ENCODE measurements at regions not wholly inside any gene's neighbourhood (a gene's known extent, or its start where the extent isn't known, plus 50 kb on each side); places are given as distances from the start of the nearest gene placed in this dataset.

GRCh38 chr2:129361688-129362087 lies 617.8 kb upstream of the RAB6C start:
- no peak overlapping the region for H3K4me2 ChIP-seq
- no peaks in the 10 kb centered on the region for H3K9me3 ChIP-seq (ENCODE audit: low read depth)
- no peak overlapping the region for H3K27ac ChIP-seq
- no peak for TF ChIP-seq EZH2 (IDR thresholded peaks at IDR 0.05; ENCODE audit: borderline replicate concordance)
- no peak for TF ChIP-seq EZH2phosphoT487 (IDR thresholded peaks at IDR 0.05; ENCODE audit: low read depth, severe bottlenecking, unreplicated experiment)
- TF ChIP-seq CTCF (IDR thresholded peaks at IDR 0.05; ENCODE audit: poor library complexity): no peak
- no peaks in the 10 kb centered on the region for H4K20me1 ChIP-seq (ENCODE audit: insufficient read depth, poor library complexity, severe bottlenecking)
- H3K79me2 ChIP-seq: no peaks in the 10 kb centered on the region
- no peaks in the 10 kb centered on the region for H3K27me3 ChIP-seq
- WGBS (ENCODE audit: low lambda C conversion rate, missing lambda C conversion rate): 84% methylated on average over 3 of the region's 3 CpGs
- H3K9me2 ChIP-seq (replicated peaks; ENCODE audit: insufficient read depth): no peaks in the 10 kb centered on the region
- no peak overlapping the region for H3K4me3 ChIP-seq
- no peak for DNase-seq (ENCODE audit: low spot score)
- no peaks in the 10 kb centered on the region for H3K4me1 ChIP-seq (ENCODE audit: insufficient read depth)
- H2AFZ ChIP-seq: no peak overlapping the region
- H3K36me3 ChIP-seq (replicated peaks; ENCODE audit: insufficient read depth, low read depth): no peaks in the 10 kb centered on the region

- Histone ChIP-seq H3K4me3 (no peak overlapping the region), H3K27ac (no peak overlapping the region), H3K36me3 (replicated peaks; ENCODE audit: insufficient read depth, low read depth) (no peaks in the 10 kb centered on the region), H3K27me3 (no peaks in the 10 kb centered on the region), H2AFZ (no peak overlapping the region), H3K79me2 (no peaks in the 10 kb centered on the region), H3K4me2 (no peak overlapping the region), H3K4me1 (ENCODE audit: insufficient read depth) (no peaks in the 10 kb centered on the region), H4K20me1 (ENCODE audit: insufficient read depth, poor library complexity, severe bottlenecking) (no peaks in the 10 kb centered on the region), H3K9me2 (replicated peaks; ENCODE audit: insufficient read depth) (no peaks in the 10 kb centered on the region), H3K9me3 (ENCODE audit: low read depth) (no peaks in the 10 kb centered on the region)
- no peak for DNase-seq (ENCODE audit: low spot score)
- WGBS (ENCODE audit: low lambda C conversion rate, missing lambda C conversion rate): 73% methylated on average over 7 of the region's 7 CpGs
- no peak for TF ChIP-seq CTCF (IDR thresholded peaks at IDR 0.05; ENCODE audit: poor library complexity)
- no peak for TF ChIP-seq EZH2 (IDR thresholded peaks at IDR 0.05; ENCODE audit: borderline replicate concordance)
- no peak for TF ChIP-seq EZH2phosphoT487 (IDR thresholded peaks at IDR 0.05; ENCODE audit: low read depth, severe bottlenecking, unreplicated experiment)
Measured at GRCh38 chr2:129366263-129366662, 613.2 kb upstream of the RAB6C start.

- Histone ChIP-seq H3K79me2 (no peaks in the 10 kb centered on the region), H3K27ac (no peak overlapping the region), H3K4me3 (no peak overlapping the region), H3K9me2 (replicated peaks; ENCODE audit: insufficient read depth) (no peaks in the 10 kb centered on the region), H3K4me1 (ENCODE audit: insufficient read depth) (peaks cover 3% of the 10 kb centered on the region), H3K4me2 (no peak overlapping the region), H4K20me1 (ENCODE audit: insufficient read depth, poor library complexity, severe bottlenecking) (no peaks in the 10 kb centered on the region), H3K27me3 (no peaks in the 10 kb centered on the region), H3K9me3 (ENCODE audit: low read depth) (no peaks in the 10 kb centered on the region), H3K36me3 (replicated peaks; ENCODE audit: insufficient read depth, low read depth) (no peaks in the 10 kb centered on the region), H2AFZ (no peak overlapping the region)
- 92% methylated on average over 4 of the region's 4 CpGs for WGBS (ENCODE audit: low lambda C conversion rate, missing lambda C conversion rate)
- TF ChIP-seq EZH2 (IDR thresholded peaks at IDR 0.05; ENCODE audit: borderline replicate concordance) (no peak), CTCF (IDR thresholded peaks at IDR 0.05; ENCODE audit: poor library complexity) (no peak), EZH2phosphoT487 (IDR thresholded peaks at IDR 0.05; ENCODE audit: low read depth, severe bottlenecking, unreplicated experiment) (no peak)
- no peak for DNase-seq (ENCODE audit: low spot score)
Measured at GRCh38 chr2:129367107-129367506, 612.4 kb upstream of the RAB6C start.

- Histone ChIP-seq H3K9me3 (ENCODE audit: low read depth) (no peaks in the 10 kb centered on the region), H3K27ac (no peak overlapping the region), H3K4me3 (no peak overlapping the region), H3K27me3 (no peaks in the 10 kb centered on the region), H2AFZ (no peak overlapping the region), H3K36me3 (replicated peaks; ENCODE audit: insufficient read depth, low read depth) (no peaks in the 10 kb centered on the region), H3K9me2 (replicated peaks; ENCODE audit: insufficient read depth) (no peaks in the 10 kb centered on the region), H3K4me1 (ENCODE audit: insufficient read depth) (peaks cover 9% of the 10 kb centered on the region), H4K20me1 (ENCODE audit: insufficient read depth, poor library complexity, severe bottlenecking) (no peaks in the 10 kb centered on the region), H3K4me2 (no peak overlapping the region), H3K79me2 (no peaks in the 10 kb centered on the region)
- DNase-seq (ENCODE audit: low spot score): no peak
- no peak for TF ChIP-seq CTCF (IDR thresholded peaks at IDR 0.05; ENCODE audit: poor library complexity)
- no peak for TF ChIP-seq EZH2 (IDR thresholded peaks at IDR 0.05; ENCODE audit: borderline replicate concordance)
- TF ChIP-seq EZH2phosphoT487 (IDR thresholded peaks at IDR 0.05; ENCODE audit: low read depth, severe bottlenecking, unreplicated experiment): no peak
- WGBS (ENCODE audit: low lambda C conversion rate, missing lambda C conversion rate): 98% methylated on average over 2 of the region's 2 CpGs
Measured at GRCh38 chr2:129369437-129369836, 610.0 kb upstream of the RAB6C start.
